ENCODE measurements at regions not wholly inside any gene's neighbourhood (a gene's known extent, or its start where the extent isn't known, plus 50 kb on each side); places are given as distances from the start of the nearest gene placed in this dataset.

DNA sequence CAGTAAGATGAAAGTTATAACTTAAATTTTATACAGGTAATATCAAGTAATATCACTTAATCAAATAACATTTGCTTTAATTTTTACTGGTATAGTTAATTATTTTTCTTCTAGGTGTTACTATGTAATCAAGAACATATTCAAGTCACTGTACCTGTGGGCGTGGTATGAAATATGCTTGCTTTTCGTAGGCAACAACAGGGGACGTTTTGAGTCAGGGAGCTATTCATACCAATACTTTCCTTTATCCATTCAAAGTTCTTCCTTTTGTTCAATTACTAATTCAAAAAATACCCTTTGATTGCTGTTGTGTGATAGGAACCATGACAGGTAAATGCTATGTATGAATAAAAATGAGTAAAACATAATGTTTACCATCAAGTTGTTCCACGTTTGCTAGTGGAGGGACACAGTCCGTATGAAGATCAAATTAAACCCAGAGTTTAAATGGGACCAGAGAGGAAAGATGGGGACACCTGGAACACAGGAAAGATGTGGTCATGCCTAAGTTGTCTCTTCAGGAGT, 654.0 kb upstream of the KCNMB2 start:
- TF ChIP-seq, protein P1, sequence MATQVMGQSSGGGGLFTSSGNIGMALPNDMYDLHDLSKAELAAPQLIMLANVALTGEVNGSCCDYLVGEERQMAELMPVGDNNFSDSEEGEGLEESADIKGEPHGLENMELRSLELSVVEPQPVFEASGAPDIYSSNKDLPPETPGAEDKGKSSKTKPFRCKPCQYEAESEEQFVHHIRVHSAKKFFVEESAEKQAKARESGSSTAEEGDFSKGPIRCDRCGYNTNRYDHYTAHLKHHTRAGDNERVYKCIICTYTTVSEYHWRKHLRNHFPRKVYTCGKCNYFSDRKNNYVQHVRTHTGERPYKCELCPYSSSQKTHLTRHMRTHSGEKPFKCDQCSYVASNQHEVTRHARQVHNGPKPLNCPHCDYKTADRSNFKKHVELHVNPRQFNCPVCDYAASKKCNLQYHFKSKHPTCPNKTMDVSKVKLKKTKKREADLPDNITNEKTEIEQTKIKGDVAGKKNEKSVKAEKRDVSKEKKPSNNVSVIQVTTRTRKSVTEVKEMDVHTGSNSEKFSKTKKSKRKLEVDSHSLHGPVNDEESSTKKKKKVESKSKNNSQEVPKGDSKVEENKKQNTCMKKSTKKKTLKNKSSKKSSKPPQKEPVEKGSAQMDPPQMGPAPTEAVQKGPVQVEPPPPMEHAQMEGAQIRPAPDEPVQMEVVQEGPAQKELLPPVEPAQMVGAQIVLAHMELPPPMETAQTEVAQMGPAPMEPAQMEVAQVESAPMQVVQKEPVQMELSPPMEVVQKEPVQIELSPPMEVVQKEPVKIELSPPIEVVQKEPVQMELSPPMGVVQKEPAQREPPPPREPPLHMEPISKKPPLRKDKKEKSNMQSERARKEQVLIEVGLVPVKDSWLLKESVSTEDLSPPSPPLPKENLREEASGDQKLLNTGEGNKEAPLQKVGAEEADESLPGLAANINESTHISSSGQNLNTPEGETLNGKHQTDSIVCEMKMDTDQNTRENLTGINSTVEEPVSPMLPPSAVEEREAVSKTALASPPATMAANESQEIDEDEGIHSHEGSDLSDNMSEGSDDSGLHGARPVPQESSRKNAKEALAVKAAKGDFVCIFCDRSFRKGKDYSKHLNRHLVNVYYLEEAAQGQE (IDR thresholded peaks at IDR 0.05; ENCODE audit: insufficient read depth in 1 of 2, low read depth in 2 of 2, low read length in 2 of 2): no peak
- no peak for TF ChIP-seq POLR2AphosphoS5 (IDR thresholded peaks at IDR 0.05; ENCODE audit: low read depth, low read length)
- TF ChIP-seq FOXP2 (optimal IDR thresholded peaks at IDR 0.05; ENCODE audit: borderline replicate concordance, extremely low read depth, extremely low read length, insufficient read depth): no peak
- no peak for TF ChIP-seq SIN3A (IDR thresholded peaks at IDR 0.05; ENCODE audit: borderline replicate concordance, insufficient read depth, low read length)
- no peak for TF ChIP-seq TAF1 (IDR thresholded peaks at IDR 0.05; ENCODE audit: borderline replicate concordance, insufficient read depth, low read length)

DNA sequence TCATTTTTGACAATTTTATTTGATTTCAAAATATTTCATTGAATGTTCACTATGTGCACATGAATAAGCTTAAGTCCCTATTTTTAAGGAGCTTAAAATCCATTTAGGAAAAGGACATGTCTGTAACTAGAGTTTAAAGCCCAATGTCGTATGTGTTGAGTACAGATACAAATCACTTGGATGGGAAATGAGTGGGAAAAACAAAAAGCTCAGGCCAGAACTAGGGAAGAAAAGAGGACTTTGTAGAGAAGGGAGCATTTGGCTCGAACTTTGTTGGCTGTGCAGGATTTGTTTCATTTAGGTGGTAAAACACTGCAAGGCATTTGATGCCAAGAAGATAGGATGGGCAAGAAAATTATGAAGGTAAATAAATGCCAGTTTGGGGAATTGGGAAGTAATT, 653.1 kb upstream of the KCNMB2 start:
- no peak for TF ChIP-seq FOXP2 (optimal IDR thresholded peaks at IDR 0.05; ENCODE audit: borderline replicate concordance, extremely low read depth, extremely low read length, insufficient read depth)
- TF ChIP-seq SIN3A (IDR thresholded peaks at IDR 0.05; ENCODE audit: borderline replicate concordance, insufficient read depth, low read length): no peak
- no peak for TF ChIP-seq POLR2AphosphoS5 (IDR thresholded peaks at IDR 0.05; ENCODE audit: low read depth, low read length)
- TF ChIP-seq, protein P1 (IDR thresholded peaks at IDR 0.05; ENCODE audit: insufficient read depth in 1 of 2, low read depth in 2 of 2, low read length in 2 of 2): no peak
- no peak for TF ChIP-seq TAF1 (IDR thresholded peaks at IDR 0.05; ENCODE audit: borderline replicate concordance, insufficient read depth, low read length)

DNA sequence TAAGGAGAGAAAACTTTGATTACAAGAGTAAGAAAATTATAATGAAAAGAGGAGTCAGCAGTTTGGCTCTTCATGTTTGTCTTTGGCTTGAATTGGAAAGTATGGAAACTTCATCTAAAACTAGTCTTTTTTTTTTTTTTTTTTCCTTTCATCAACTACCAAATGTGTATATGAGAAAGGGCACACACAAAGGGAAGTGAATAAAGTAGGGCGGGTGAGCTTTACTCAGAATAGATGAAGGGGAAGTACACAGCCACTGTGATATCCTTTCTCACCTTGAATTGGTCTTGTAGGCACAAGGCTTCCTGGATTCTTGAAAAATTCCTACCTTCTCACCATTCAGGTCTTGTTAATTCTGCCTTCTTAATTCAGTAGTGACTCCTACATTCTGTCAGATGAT, 652.3 kb upstream of the KCNMB2 start:
- TF ChIP-seq POLR2AphosphoS5 (IDR thresholded peaks at IDR 0.05; ENCODE audit: low read depth, low read length): no peak
- TF ChIP-seq, protein P1 (IDR thresholded peaks at IDR 0.05; ENCODE audit: insufficient read depth in 1 of 2, low read depth in 2 of 2, low read length in 2 of 2): no peak
- TF ChIP-seq FOXP2 (optimal IDR thresholded peaks at IDR 0.05; ENCODE audit: borderline replicate concordance, extremely low read depth, extremely low read length, insufficient read depth): no peak
- TF ChIP-seq SIN3A (IDR thresholded peaks at IDR 0.05; ENCODE audit: borderline replicate concordance, insufficient read depth, low read length): no peak
- TF ChIP-seq TAF1 (IDR thresholded peaks at IDR 0.05; ENCODE audit: borderline replicate concordance, insufficient read depth, low read length): no peak

DNA sequence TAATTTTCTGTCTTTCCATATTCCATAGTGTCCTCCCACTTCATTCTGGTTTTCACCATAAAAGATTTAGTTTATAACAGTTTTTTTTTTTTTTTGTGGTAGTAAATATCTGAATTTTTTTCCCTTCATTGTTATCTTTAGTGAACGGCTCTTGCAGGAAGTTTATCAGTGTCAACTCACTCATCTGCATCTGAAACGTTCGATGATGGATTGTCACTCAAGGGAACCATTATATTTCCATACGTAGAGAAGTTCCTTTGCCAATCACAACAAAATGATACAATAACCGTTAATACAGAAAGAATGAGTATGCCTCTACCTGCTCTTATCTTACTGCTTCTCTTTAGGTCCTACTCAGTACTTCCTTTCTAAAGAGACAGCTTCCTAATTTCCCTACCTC, 651.2 kb upstream of the KCNMB2 start:
- TF ChIP-seq FOXP2 (optimal IDR thresholded peaks at IDR 0.05; ENCODE audit: borderline replicate concordance, extremely low read depth, extremely low read length, insufficient read depth) (no peak), TAF1 (IDR thresholded peaks at IDR 0.05; ENCODE audit: borderline replicate concordance, insufficient read depth, low read length) (no peak), POLR2AphosphoS5 (IDR thresholded peaks at IDR 0.05; ENCODE audit: low read depth, low read length) (no peak), SIN3A (IDR thresholded peaks at IDR 0.05; ENCODE audit: borderline replicate concordance, insufficient read depth, low read length) (no peak)
- TF ChIP-seq, protein P1 (IDR thresholded peaks at IDR 0.05; ENCODE audit: insufficient read depth in 1 of 2, low read depth in 2 of 2, low read length in 2 of 2): no peak

DNA sequence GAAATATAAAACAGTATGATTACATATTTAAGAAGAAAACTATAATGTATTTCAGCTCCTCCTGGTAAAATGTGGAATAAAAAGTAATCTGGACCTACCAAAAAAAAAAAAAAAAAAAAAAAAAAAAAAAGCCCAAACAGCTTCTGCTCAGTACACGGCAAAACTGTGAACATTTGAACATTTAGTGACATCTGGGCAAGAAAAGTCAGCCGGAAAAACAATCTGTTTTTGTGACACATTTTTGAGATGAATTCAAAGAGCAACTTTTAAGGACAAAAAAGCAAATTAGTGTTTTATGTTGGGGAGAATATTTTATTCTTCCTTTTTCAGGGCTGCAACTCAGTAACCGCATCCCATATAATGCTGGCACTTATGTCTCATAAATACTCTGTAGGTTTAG, 649.7 kb upstream of the KCNMB2 start:
- no peak for TF ChIP-seq TAF1 (IDR thresholded peaks at IDR 0.05; ENCODE audit: borderline replicate concordance, insufficient read depth, low read length)
- TF ChIP-seq, protein P1 (IDR thresholded peaks at IDR 0.05; ENCODE audit: insufficient read depth in 1 of 2, low read depth in 2 of 2, low read length in 2 of 2): no peak
- no peak for TF ChIP-seq FOXP2 (optimal IDR thresholded peaks at IDR 0.05; ENCODE audit: borderline replicate concordance, extremely low read depth, extremely low read length, insufficient read depth)
- TF ChIP-seq POLR2AphosphoS5 (IDR thresholded peaks at IDR 0.05; ENCODE audit: low read depth, low read length): no peak
- no peak for TF ChIP-seq SIN3A (IDR thresholded peaks at IDR 0.05; ENCODE audit: borderline replicate concordance, insufficient read depth, low read length)
